HCT116 (cell line): ENCODE measurements at regions not wholly inside any gene's neighbourhood (a gene's known extent, or its start where the extent isn't known, plus 50 kb on each side); places are given as distances from the start of the nearest gene placed in this dataset.

Experiments used
- ATAC-seq: fragments of 200-7000 bp; cut with Tn5 transposase; 2 replicates; pipeline ENCODE4 v1.9.1; 2020; ENCODE audit warnings: mild to moderate bottlenecking, moderate library complexity
- BruUV-seq: library from RNA; stranded (reverse); fragments of 400-500 nt; replicated peaks from 2 replicates; lab custom pipeline; 2021; lab: Mats Ljungman, UMichigan
- CTCF ChIA-PET: fragments of 300-600 bp; sonication (Branson Sonifier 250); formaldehyde crosslinking; loops from one replicate; lab custom pipeline; 2021; ENCODE audit warnings: antibody characterized with exemption; lab: Charles Lee
- POLR2A ChIA-PET: fragments of 300-600, 350-600 bp; sonication (Branson Sonifier 250); formaldehyde crosslinking; loops from one replicate; lab custom pipeline; 2021; ENCODE audit warnings: antibody characterized with exemption; lab: Charles Lee
- RAD21 ChIA-PET, 2 experiments: fragments of 300-600 bp; sonication (Branson Sonifier 250); formaldehyde crosslinking; loops; one replicate each; lab custom pipeline; 2023; ENCODE audit warnings: low total read pairs in 2 of 2; ENCODE audit not compliant: uncharacterized antibody in 2 of 2, unreplicated experiment in 2 of 2, low non-redundant PET in 1 of 2; lab: Charles Lee
- DNase-seq: peaks from one replicate; pipeline ENCODE4 v3.0.0-alpha.2; 2010; ENCODE audit warnings: low read depth, low spot score
- H2AFZ ChIP-seq: fragments of 200-600 bp; shearing (Covaris generic), sonication (generic); 2 replicates; pipeline ENCODE4 v1.6.1; 2017; ENCODE audit warnings: low read depth, mixed run types, mixed read lengths, antibody characterized with exemption, low read length; ENCODE audit not compliant: poor library complexity, severe bottlenecking
- H3K27ac ChIP-seq: 2 replicates; pipeline ENCODE4 v1.5.1; 2012; ENCODE audit warnings: low read depth, low read length
- H3K27me3 ChIP-seq: fragments of 200-600 bp; sonication (generic); 2 replicates; pipeline ENCODE4 v1.6.1; 2016; ENCODE audit warnings: mixed run types, low read length, mixed read lengths; ENCODE audit not compliant: insufficient read depth
- H3K36me3 ChIP-seq, 2 experiments: fragments of 200-500 bp in 1 of 2; fragments of 200-600 bp in 1 of 2; sonication (Bioruptor generic) in 1 of 2; sonication (generic) in 1 of 2; 2 replicates each; pipeline versions ENCODE4 v1.5.1 to v1.6.1; 2014 to 2016; ENCODE audit warnings: low read length in 2 of 2, inconsistent platforms in 1 of 2, mixed read lengths in 1 of 2, mixed run types in 1 of 2; ENCODE audit not compliant: insufficient read depth in 2 of 2, control insufficient read depth in 1 of 2
- H3K4me1 ChIP-seq, 2 experiments: fragments of 200-600 bp in 1 of 2; sonication (generic) in 1 of 2; 2 replicates each; pipeline versions ENCODE4 v1.5.1 to v1.6.1; 2012 to 2017; ENCODE audit warnings: low read length in 2 of 2, inconsistent platforms in 1 of 2, mild to moderate bottlenecking in 1 of 2, mixed read lengths in 1 of 2, mixed run types in 1 of 2, moderate library complexity in 1 of 2; ENCODE audit not compliant: insufficient read depth in 2 of 2, control insufficient read depth in 1 of 2
- H3K4me2 ChIP-seq: fragments of 200-600 bp; sonication (generic); 2 replicates; pipeline ENCODE4 v1.6.1; 2017; ENCODE audit warnings: mixed run types, low read length, mixed read lengths
- H3K4me3 ChIP-seq, 2 experiments: fragments of 200-600 bp in 1 of 2; sonication (generic) in 1 of 2; replicated peaks in 1 of 2; 2 replicates each; pipeline ENCODE4 v1.5.1; 2011 to 2016; ENCODE audit warnings: low read length in 2 of 2, control low read depth in 1 of 2, low read depth in 1 of 2, mild to moderate bottlenecking in 1 of 2, mixed read lengths in 1 of 2, mixed run types in 1 of 2
- H3K79me2 ChIP-seq: fragments of 200-600 bp; sonication (generic); 2 replicates; pipeline ENCODE4 v1.6.1; 2017; ENCODE audit warnings: mild to moderate bottlenecking, mixed run types, low read length, moderate library complexity, mixed read lengths; ENCODE audit not compliant: insufficient read depth
- H3K9ac ChIP-seq: fragments of 200-600 bp; sonication (generic); 2 replicates; pipeline ENCODE4 v1.6.1; 2016; ENCODE audit warnings: low read length, mixed read lengths
- H3K9me2 ChIP-seq: fragments of 200-600 bp; sonication (generic), shearing (Covaris generic); 2 replicates; pipeline ENCODE4 v1.6.1; 2017; ENCODE audit warnings: mixed run types, mild to moderate bottlenecking, moderate library complexity; ENCODE audit not compliant: insufficient read depth
- H3K9me3 ChIP-seq, 2 experiments: fragments of 200-500 bp in 1 of 2; fragments of 200-600 bp in 1 of 2; sonication (Bioruptor generic) in 1 of 2; sonication (generic) in 1 of 2; 2 replicates each; pipeline ENCODE4 v1.6.1; 2014 to 2017; ENCODE audit warnings: low read length in 2 of 2, mixed read lengths in 2 of 2, inconsistent platforms in 1 of 2, low read depth in 1 of 2, mild to moderate bottlenecking in 1 of 2, mixed run types in 1 of 2, moderate library complexity in 1 of 2; ENCODE audit not compliant: control insufficient read depth in 1 of 2, insufficient read depth in 1 of 2
- H4K20me1 ChIP-seq: fragments of 200-600 bp; sonication (generic), shearing (Covaris generic); 2 replicates; pipeline ENCODE4 v1.6.1; 2017; ENCODE audit warnings: mixed run types, mild to moderate bottlenecking, moderate library complexity; ENCODE audit not compliant: insufficient read depth
- ATF3 ChIP-seq: IDR thresholded peaks from 2 replicates; pipeline ENCODE4 v1.6.1; 2012
- EZH2 ChIP-seq: fragments of 200-600 bp; sonication (generic); IDR thresholded peaks from 2 replicates; pipeline ENCODE4 v1.6.1; 2017; ENCODE audit warnings: antibody characterized with exemption, mixed run types
- FOSL1 ChIP-seq: IDR thresholded peaks from 2 replicates; pipeline ENCODE4 v1.6.1; 2012; ENCODE audit warnings: low read depth
- POLR2A ChIP-seq: IDR thresholded peaks from 2 replicates; pipeline ENCODE4 v1.7.0; 2011; ENCODE audit warnings: borderline replicate concordance; ENCODE audit not compliant: insufficient read depth, insufficient read length; ENCODE audit errors: extremely low read depth
- POLR2AphosphoS5 ChIP-seq: IDR thresholded peaks from 2 replicates; pipeline ENCODE4 v1.6.1; 2011; ENCODE audit warnings: mild to moderate bottlenecking, low read depth, low read length, moderate library complexity
- SIN3A ChIP-seq: IDR thresholded peaks from 2 replicates; pipeline ENCODE4 v1.6.1; 2012; ENCODE audit warnings: low read depth
- SP1 ChIP-seq: IDR thresholded peaks from 2 replicates; pipeline ENCODE4 v1.6.1; 2012; ENCODE audit warnings: low read depth
- SRF ChIP-seq: IDR thresholded peaks from 2 replicates; pipeline ENCODE4 v1.6.1; 2012; ENCODE audit warnings: low read depth
- TCF7L2 ChIP-seq: IDR thresholded peaks from 2 replicates; pipeline ENCODE4 v1.7.0; 2011; ENCODE audit warnings: borderline replicate concordance, inconsistent platforms; ENCODE audit not compliant: insufficient read depth, insufficient read length; ENCODE audit errors: extremely low read depth
- YY1 ChIP-seq: IDR thresholded peaks from 2 replicates; pipeline ENCODE4 v1.6.1; 2011; ENCODE audit warnings: low read length, low read depth, moderate library complexity, mild to moderate bottlenecking; ENCODE audit not compliant: insufficient replicate concordance; ENCODE audit errors: extremely low read depth
- ZBTB33 ChIP-seq: IDR thresholded peaks from 2 replicates; pipeline ENCODE4 v1.6.1; 2011; ENCODE audit warnings: mild to moderate bottlenecking, low read length, moderate library complexity; ENCODE audit not compliant: insufficient replicate concordance; ENCODE audit errors: extremely low read depth
- ZFX ChIP-seq: fragments of 450-650 bp; IDR thresholded peaks from 2 replicates; pipeline ENCODE4 v1.6.1; 2017
- ZNF274 ChIP-seq: fragments of 200-500 bp; sonication (Bioruptor generic); IDR thresholded peaks from 2 replicates; pipeline ENCODE4 v1.6.1; 2014; ENCODE audit warnings: mild to moderate bottlenecking, low read depth, low read length, inconsistent platforms
- intact Hi-C: fragments of 100-400 bp; cut with micrococcal nuclease; formaldehyde crosslinking; loops from 2 replicates; pipeline ENCODE4 v1.10.0; 2022

GRCh38 chr3:117477214-117477755 is 767.7 kb downstream of the TUSC7 start (continued):
- TF ChIP-seq POLR2AphosphoS5 (no peak), ZFX (no peak), SRF (no peak), SP1 (no peak), FOSL1 (no peak), POLR2A (no peak), YY1 (no peak), TCF7L2 (no peak), ZNF274 (no peak), ATF3 (no peak)

GRCh38 chr3:117479095-117479494 is 769.5 kb downstream of the TUSC7 start:
- no peak overlapping the region for H3K27ac ChIP-seq
- H4K20me1 ChIP-seq = no peaks in the 10 kb centered on the region
- no peaks in the 10 kb centered on the region for H3K9me3 ChIP-seq
- H3K4me2 ChIP-seq = no peak overlapping the region
- no peaks in the 10 kb centered on the region for H3K79me2 ChIP-seq
- no peaks in the 10 kb centered on the region for H3K36me3 ChIP-seq
- H3K9ac ChIP-seq = no peak overlapping the region
- TF ChIP-seq YY1 = no peak
- TF ChIP-seq ZFX = no peak
- no peak for TF ChIP-seq EZH2
- no peak for TF ChIP-seq POLR2A
- TF ChIP-seq FOSL1 = no peak
- no peak for TF ChIP-seq ZBTB33
- TF ChIP-seq SIN3A = no peak
- no peak for TF ChIP-seq POLR2AphosphoS5
- TF ChIP-seq, all 23 proteins: peak for 0
- no peaks in the 10 kb centered on the region for H3K27me3 ChIP-seq
- no peak overlapping the region for H2AFZ ChIP-seq
- intact Hi-C loops = no loop called here
- no TSS peak for BruUV-seq
- POLR2A ChIA-PET = no interaction called here
- ATAC-seq (no peak), DNase-seq (no peak)
- CTCF ChIA-PET = no interaction called here
- H3K9me2 ChIP-seq = no peaks in the 10 kb centered on the region
- H3K4me1 ChIP-seq = no peaks in the 10 kb centered on the region
- H3K4me3 ChIP-seq = no peak overlapping the region
- RAD21 ChIA-PET = no interaction called here
